Keratinocyte (primary cell): ENCODE measurements at regions not wholly inside any gene's neighbourhood (a gene's known extent, or its start where the extent isn't known, plus 50 kb on each side); places are given as distances from the start of the nearest gene placed in this dataset.

Experiments used
- DNase-seq: peaks from one replicate; pipeline ENCODE4 v3.0.0-alpha.2; 2011; ENCODE audit warnings: low read depth, missing footprints, low spot score
- FAIRE-seq: peaks from 2 replicates; lab custom pipeline; 2011; peaks lifted over from hg19 to GRCh38; lab: Jason Lieb, UNC
- H2AFZ ChIP-seq: 2 replicates; pipeline ENCODE4 v1.6.0; 2012; ENCODE audit warnings: low read length, control low read depth, inconsistent platforms; ENCODE audit not compliant: control insufficient read depth
- H3K27ac ChIP-seq: 2 replicates; pipeline ENCODE4 v1.5.1; 2011; ENCODE audit warnings: low read length; ENCODE audit not compliant: control insufficient read depth, insufficient read depth
- H3K27me3 ChIP-seq: 3 replicates; pipeline ENCODE4 v1.6.0; 2011; ENCODE audit warnings: low read length; ENCODE audit not compliant: control insufficient read depth, insufficient read depth; ENCODE audit errors: extremely low read depth
- H3K36me3 ChIP-seq, 2 experiments: 2 replicates in 1 of 2; 3 replicates in 1 of 2; pipeline ENCODE4 v1.5.1; 2011; ENCODE audit warnings: low read length in 2 of 2, mild to moderate bottlenecking in 1 of 2; ENCODE audit not compliant: control insufficient read depth in 2 of 2, insufficient read depth in 2 of 2; ENCODE audit errors: extremely low read depth in 1 of 2
- H3K4me1 ChIP-seq: 3 replicates; pipeline ENCODE4 v1.5.1; 2011; ENCODE audit warnings: low read length; ENCODE audit not compliant: control insufficient read depth, insufficient read depth; ENCODE audit errors: extremely low read depth
- H3K4me2 ChIP-seq: 3 replicates; pipeline ENCODE4 v1.6.0; 2011; ENCODE audit warnings: low read depth, low read length; ENCODE audit not compliant: control insufficient read depth, insufficient read depth; ENCODE audit errors: extremely low read depth
- H3K4me3 ChIP-seq, 3 experiments: fragments of 200-600 bp in 1 of 3; sonication (generic) in 1 of 3; 2 replicates in 2 of 3; 3 replicates in 1 of 3; pipeline ENCODE4 v1.5.1; 2011 to 2016; ENCODE audit warnings: low read length in 3 of 3, mild to moderate bottlenecking in 3 of 3, control low read depth in 2 of 3, inconsistent platforms in 1 of 3, low read depth in 1 of 3, mixed read lengths in 1 of 3, mixed run types in 1 of 3, moderate library complexity in 1 of 3; ENCODE audit not compliant: control insufficient read depth in 2 of 3, insufficient read depth in 2 of 3; ENCODE audit errors: extremely low read depth in 1 of 3
- H3K79me2 ChIP-seq: 2 replicates; pipeline ENCODE4 v1.6.0; 2012; ENCODE audit warnings: low read length; ENCODE audit not compliant: control insufficient read depth, insufficient read depth
- H3K9ac ChIP-seq: 3 replicates; pipeline ENCODE4 v1.6.0; 2011; ENCODE audit warnings: low read length; ENCODE audit not compliant: control insufficient read depth, insufficient read depth; ENCODE audit errors: extremely low read depth
- H3K9me1 ChIP-seq: 3 replicates; pipeline ENCODE4 v1.6.0; 2011; ENCODE audit warnings: low read length; ENCODE audit not compliant: control insufficient read depth, insufficient read depth; ENCODE audit errors: extremely low read depth
- H3K9me3 ChIP-seq: 2 replicates; pipeline ENCODE4 v1.5.1; 2012; ENCODE audit warnings: low read depth, low read length; ENCODE audit not compliant: control insufficient read depth
- H4K20me1 ChIP-seq: 3 replicates; pipeline ENCODE4 v1.6.0; 2011; ENCODE audit warnings: low read length; ENCODE audit not compliant: control insufficient read depth, insufficient read depth; ENCODE audit errors: extremely low read depth
- CTCF ChIP-seq, 3 experiments: IDR thresholded peaks in 1 of 3; conservative IDR thresholded peaks in 1 of 3; optimal IDR thresholded peaks in 1 of 3; 2 replicates in 2 of 3; 3 replicates in 1 of 3; pipeline versions ENCODE3 to v1.5.1; 2011; ENCODE audit warnings: low read length in 3 of 3, mild to moderate bottlenecking in 3 of 3, moderate library complexity in 2 of 3, control low read depth in 1 of 3, inconsistent platforms in 1 of 3; ENCODE audit not compliant: insufficient read depth in 2 of 3; ENCODE audit errors: extremely low read depth in 1 of 3
- EZH2 ChIP-seq: IDR thresholded peaks from one replicate; pipeline ENCODE4 v1.6.1; 2012; ENCODE audit warnings: inconsistent platforms, mild to moderate bottlenecking, low read length, moderate library complexity
- dilution Hi-C: fragments of 300-500 bp; cut with MboI; formaldehyde crosslinking; loops from one replicate; pipeline ENCODE4 v1.7.0; 2020; ENCODE audit warnings: low sequenced_read_pairs; ENCODE audit not compliant: extremely low pct_ligation_motif_present

GRCh38 chr16:50478773-50479149 is 69.4 kb upstream of the NKD1 start:
- dilution Hi-C loops: no loop called here
- no peak for FAIRE-seq
- H3K9ac ChIP-seq: no peak overlapping the region
- H3K36me3 ChIP-seq: no peaks in the 10 kb centered on the region
- H2AFZ ChIP-seq: no peak overlapping the region
- H3K27ac ChIP-seq: no peak overlapping the region
- DNase-seq: peak; percentile 5
- no peak overlapping the region for H3K4me3 ChIP-seq
- H3K79me2 ChIP-seq: no peaks in the 10 kb centered on the region
- H3K9me1 ChIP-seq: no peaks in the 10 kb centered on the region
- peaks cover 14% of the 10 kb centered on the region for H3K27me3 ChIP-seq
- no peaks in the 10 kb centered on the region for H3K9me3 ChIP-seq
- H4K20me1 ChIP-seq: no peaks in the 10 kb centered on the region
- H3K4me2 ChIP-seq: no peak overlapping the region
- H3K4me1 ChIP-seq: peaks cover 9% of the 10 kb centered on the region
- TF ChIP-seq CTCF (optimal IDR thresholded peaks at IDR 0.05 in 1 of 3, IDR thresholded peaks at IDR 0.05 in 1 of 3, conservative IDR thresholded peaks at IDR 0.05 in 1 of 3; ENCODE audit: extremely low read depth in 1 of 3, insufficient read depth in 2 of 3, low read length in 3 of 3): no peak
- no peak for TF ChIP-seq EZH2

- DNase-seq: no peak
- Histone ChIP-seq H3K4me2 (no peak overlapping the region), H2AFZ (no peak overlapping the region), H3K27ac (no peak overlapping the region), H3K27me3 (peaks cover 14% of the 10 kb centered on the region), H3K9ac (no peak overlapping the region), H3K4me1 (peaks cover 15% of the 10 kb centered on the region), H3K9me1 (no peaks in the 10 kb centered on the region), H3K9me3 (no peaks in the 10 kb centered on the region), H3K4me3 (no peak overlapping the region), H3K36me3 (no peaks in the 10 kb centered on the region), H4K20me1 (no peaks in the 10 kb centered on the region), H3K79me2 (no peaks in the 10 kb centered on the region)
- TF ChIP-seq CTCF (optimal IDR thresholded peaks at IDR 0.05 in 1 of 3, IDR thresholded peaks at IDR 0.05 in 1 of 3, conservative IDR thresholded peaks at IDR 0.05 in 1 of 3; ENCODE audit: extremely low read depth in 1 of 3, insufficient read depth in 2 of 3, low read length in 3 of 3) (no peak), EZH2 (no peak)
- FAIRE-seq: no peak
- dilution Hi-C loops: no loop called here
These were observed 70.0 kb upstream of the NKD1 start for GRCh38 chr16:50478075-50478772.
